ENCODE measurements at regions not wholly inside any gene's neighbourhood (a gene's known extent, or its start where the extent isn't known, plus 50 kb on each side); places are given as distances from the start of the nearest gene placed in this dataset.

DNA sequence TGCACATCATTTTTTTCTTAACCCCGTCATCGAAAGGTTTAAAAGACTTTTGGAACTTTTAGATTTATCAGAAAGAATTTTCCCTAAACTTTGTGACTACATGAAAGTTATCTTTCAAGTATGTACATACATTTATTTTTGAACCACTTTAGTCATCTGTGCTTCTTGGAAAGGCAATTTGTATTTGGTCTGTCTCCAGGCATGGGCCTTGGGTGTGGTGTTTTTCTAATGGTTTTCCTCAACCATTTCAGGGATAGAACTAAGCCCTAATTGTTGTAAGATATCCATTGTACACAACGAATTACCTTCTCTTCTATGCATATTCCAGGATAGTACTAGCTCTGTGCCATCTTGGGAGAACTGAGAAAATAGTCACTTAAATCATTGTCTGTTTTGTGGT is 191.5 kb upstream of the RPL34 start:
- TF ChIP-seq, protein P1, sequence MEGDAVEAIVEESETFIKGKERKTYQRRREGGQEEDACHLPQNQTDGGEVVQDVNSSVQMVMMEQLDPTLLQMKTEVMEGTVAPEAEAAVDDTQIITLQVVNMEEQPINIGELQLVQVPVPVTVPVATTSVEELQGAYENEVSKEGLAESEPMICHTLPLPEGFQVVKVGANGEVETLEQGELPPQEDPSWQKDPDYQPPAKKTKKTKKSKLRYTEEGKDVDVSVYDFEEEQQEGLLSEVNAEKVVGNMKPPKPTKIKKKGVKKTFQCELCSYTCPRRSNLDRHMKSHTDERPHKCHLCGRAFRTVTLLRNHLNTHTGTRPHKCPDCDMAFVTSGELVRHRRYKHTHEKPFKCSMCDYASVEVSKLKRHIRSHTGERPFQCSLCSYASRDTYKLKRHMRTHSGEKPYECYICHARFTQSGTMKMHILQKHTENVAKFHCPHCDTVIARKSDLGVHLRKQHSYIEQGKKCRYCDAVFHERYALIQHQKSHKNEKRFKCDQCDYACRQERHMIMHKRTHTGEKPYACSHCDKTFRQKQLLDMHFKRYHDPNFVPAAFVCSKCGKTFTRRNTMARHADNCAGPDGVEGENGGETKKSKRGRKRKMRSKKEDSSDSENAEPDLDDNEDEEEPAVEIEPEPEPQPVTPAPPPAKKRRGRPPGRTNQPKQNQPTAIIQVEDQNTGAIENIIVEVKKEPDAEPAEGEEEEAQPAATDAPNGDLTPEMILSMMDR (conservative IDR thresholded peaks at IDR 0.05; ENCODE audit: low read length) = no peak
- TF ChIP-seq EZH2phosphoT487 (IDR thresholded peaks at IDR 0.05; ENCODE audit: borderline replicate concordance, low read depth, low read length) = no peak

All from OCI-LY7 (cell line).